Caki2 (cell line): ENCODE measurements at regions not wholly inside any gene's neighbourhood (a gene's known extent, or its start where the extent isn't known, plus 50 kb on each side); places are given as distances from the start of the nearest gene placed in this dataset.

Experiments
- DNase-seq: peaks from one replicate; pipeline ENCODE4 v3.0.0-alpha.2; 2015; ENCODE audit warnings: low read depth
- in situ Hi-C: cut with HindIII; loops from 2 replicates; pipeline ENCODE4 v1.10.0; 2016; ENCODE audit warnings: low sequenced_read_pairs, low pct_unique_long_range_greater_than_20kb, mixed read lengths

GRCh38 chr5:92380069-92380770 is 997.1 kb upstream of the ARRDC3 start:
- in situ Hi-C loops: no loop called here
- no peak for DNase-seq

- DNase-seq: peak; percentile 63
- in situ Hi-C loops: no loop called here
These were observed 996.0 kb upstream of the ARRDC3 start for GRCh38 chr5:92378966-92379611.

DNA sequence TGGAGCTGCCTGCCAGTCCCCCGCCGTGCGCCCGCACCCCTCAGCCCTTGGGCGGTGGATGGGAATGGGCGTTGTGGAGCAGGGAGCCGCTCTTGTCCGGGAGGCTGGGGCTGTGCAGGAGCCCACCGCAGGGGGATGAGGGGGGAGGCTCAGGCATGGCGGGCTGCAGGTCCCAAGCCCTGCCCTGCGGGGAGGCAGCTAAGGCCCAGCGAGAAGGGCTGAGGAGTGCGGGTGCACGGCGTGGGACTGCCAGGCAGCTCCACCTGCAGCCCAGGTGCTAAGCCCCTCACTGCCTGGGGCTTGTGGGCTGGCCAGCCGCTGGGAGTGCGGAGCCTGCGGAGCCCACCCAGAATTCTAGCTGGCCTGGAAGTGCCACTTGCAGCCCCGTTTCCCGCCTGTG is 991.7 kb upstream of the ARRDC3 start:
- DNase-seq: no peak
- in situ Hi-C loops: no loop called here

GRCh38 chr5:92372766-92373165 is 989.6 kb upstream of the ARRDC3 start:
- in situ Hi-C loops: no loop called here
- DNase-seq: peak; percentile 18

GRCh38 chr5:92371889-92372235 is 988.7 kb upstream of the ARRDC3 start:
- in situ Hi-C loops: no loop called here
- peak; percentile 89 for DNase-seq

DNA sequence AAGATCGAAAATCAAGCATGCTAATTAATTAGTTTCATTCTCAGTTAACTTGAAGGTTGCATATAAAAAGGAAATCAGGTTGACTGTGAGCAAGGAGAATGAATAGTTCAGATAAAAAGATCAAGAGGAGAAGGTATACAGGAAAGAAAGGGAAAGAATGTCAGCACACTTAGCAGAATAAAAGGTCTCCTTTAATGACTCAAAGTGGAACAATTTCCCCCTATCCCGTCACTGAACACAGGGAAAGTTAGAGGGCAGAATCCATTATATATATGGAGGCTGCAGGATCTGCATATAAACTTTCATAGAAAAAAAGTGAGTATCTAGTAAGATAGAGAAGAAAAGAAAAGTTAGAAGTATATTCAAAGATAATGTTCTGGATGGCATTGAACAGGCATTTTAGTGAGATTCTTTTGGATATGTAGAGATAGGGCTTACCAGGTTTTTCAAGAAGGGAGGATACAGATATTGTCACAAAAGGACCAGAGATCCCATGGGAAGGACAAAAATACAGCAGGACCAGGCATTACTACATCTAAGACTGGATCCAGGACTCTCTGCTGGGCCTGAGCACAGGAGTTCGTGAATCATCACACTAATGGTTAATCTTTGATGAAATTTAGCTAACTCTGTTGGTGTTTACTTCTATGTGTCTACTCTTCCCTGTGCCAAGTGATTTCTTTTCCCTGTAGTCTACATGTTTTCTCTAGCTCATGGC is 988.2 kb upstream of the ARRDC3 start:
- DNase-seq: no peak
- in situ Hi-C loops: no loop called here

- no peak for DNase-seq
- in situ Hi-C loops: no loop called here
These were observed 986.9 kb upstream of the ARRDC3 start for GRCh38 chr5:92370032-92370431.

DNA sequence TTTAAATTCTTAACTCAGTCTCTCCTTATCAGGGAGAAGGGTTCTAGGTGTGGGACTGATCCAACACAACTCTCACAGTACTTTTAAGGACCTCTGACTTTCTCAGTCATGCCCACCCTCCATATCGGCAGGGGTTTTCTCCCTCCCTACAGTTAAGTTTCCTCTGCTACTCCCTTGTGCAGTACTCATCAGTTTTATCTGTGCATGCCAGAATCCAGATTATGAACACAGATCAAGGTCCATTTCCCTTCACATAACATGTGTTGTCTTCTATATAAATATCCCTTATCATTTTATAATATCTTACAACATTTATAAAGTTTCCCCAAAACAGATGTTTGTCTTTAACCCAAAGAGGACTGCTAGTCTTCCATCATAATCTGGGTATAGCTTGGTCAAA is 986.5 kb upstream of the ARRDC3 start:
- in situ Hi-C loops: no loop called here
- no peak for DNase-seq

DNA sequence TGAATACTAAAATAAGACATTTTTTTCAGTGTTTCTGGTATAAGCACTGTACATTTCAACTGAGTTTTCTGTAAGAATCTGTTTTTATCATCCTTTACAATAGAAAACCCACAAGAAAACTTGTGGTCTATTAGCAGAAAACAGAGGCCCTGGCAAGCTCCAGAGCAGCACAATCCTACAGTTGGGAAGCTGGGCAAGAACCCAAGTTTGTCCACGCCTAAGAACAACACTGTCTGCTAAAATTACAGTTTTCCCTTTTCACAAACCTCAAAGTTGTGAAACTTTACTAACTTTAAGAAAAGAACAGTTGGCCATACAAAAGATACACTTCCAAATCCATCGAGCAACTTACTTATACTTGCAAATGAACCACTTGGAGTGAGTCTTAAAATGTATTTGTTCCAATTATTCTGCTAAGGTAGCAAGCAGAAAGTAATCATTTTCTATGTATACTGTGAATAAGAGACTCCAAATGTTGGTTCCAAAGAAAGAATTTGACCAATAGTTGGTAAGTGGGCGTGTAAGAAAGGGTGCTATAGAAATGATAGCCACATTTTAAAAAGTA is 982.0 kb upstream of the ARRDC3 start:
- in situ Hi-C loops: no loop called here
- no peak for DNase-seq

GRCh38 chr5:92353107-92354030 is 970.3 kb upstream of the ARRDC3 start:
- no peak for DNase-seq
- in situ Hi-C loops: no loop called here

DNA sequence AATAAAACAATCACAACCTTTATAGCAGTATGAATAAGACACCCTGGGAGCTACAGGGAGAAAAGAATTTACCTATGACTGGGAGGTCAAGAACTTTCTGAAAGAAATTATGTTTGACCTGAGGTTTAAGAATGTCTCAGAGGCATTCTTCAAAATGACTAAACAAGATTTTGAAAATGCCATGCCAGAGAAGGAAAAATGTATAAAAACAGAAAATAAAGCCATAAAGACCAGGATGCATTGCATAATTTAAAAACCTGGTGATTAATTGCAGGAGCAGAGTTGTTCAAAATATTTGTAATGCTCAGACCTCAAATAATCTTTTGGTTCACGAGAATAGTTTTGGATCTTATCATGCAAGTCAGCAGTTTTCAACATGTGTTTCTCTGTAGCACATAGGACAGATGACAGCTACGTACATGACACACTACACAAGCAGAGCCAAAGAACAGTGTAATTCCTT is 954.7 kb upstream of the ARRDC3 start:
- in situ Hi-C loops: no loop called here
- DNase-seq: no peak

DNA sequence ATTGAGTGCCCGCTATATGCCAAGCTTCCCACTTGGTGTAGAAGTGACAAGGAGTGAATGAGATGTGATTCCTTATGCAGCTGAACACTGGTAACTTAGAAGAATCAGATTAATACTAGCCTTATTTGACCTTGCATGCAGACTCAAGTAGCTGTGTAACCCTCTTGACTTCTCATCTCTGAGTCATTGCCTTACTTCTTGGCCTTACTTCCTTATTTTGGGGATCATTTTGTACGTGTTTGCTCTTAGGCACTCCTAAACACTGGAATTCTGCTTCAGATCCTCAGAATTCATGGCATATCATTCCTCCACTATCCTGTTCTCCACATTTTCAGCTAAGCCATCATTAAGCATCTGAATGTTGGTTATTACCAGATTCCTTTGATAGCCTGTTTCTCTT is 948.9 kb upstream of the ARRDC3 start:
- DNase-seq: peak; percentile 16
- in situ Hi-C loops: no loop called here

GRCh38 chr5:92330365-92330764 is 947.2 kb upstream of the ARRDC3 start:
- no peak for DNase-seq
- in situ Hi-C loops: no loop called here

GRCh38 chr5:92329759-92330158 is 946.6 kb upstream of the ARRDC3 start:
- DNase-seq: no peak
- in situ Hi-C loops: no loop called here

GRCh38 chr5:92328584-92329259 is 945.6 kb upstream of the ARRDC3 start:
- in situ Hi-C loops: no loop called here
- no peak for DNase-seq

- in situ Hi-C loops: no loop called here
- no peak for DNase-seq
These were observed 937.3 kb upstream of the ARRDC3 start for GRCh38 chr5:92320446-92320845.

GRCh38 chr5:92313385-92313784 is 930.3 kb upstream of the ARRDC3 start:
- no peak for DNase-seq
- in situ Hi-C loops: no loop called here
